ENCODE measurements at regions not wholly inside any gene's neighbourhood (a gene's known extent, or its start where the extent isn't known, plus 50 kb on each side); places are given as distances from the start of the nearest gene placed in this dataset.
A peak's percentile ranks its signal among the peaks of the same experiment; 100 is the strongest.

DNA sequence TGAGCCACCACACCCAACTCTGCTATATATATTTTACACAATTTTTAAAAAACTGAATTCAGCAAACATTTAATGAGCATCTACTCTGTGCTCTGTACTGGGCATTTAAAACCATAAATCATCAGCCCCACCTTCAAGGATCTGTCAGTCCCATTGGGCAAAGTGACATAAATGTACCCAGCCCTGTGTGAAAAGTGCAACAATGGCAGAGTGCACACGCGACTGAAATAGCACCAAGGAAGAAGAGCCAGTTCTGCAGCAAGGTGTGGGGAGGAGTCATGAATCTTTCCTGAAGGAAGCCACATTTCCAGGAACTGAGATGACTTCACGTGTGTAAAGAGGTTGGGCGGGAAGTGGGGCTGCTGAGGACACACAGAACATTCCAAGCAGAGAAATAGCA, 111.5 kb upstream of the ATP6AP2 start:
- H3K4me3 ChIP-seq (ENCODE audit: low read length) = no peak overlapping the region
- H3K27me3 ChIP-seq (replicated peaks; ENCODE audit: control insufficient read depth, insufficient read depth, low read length) = peaks cover 44% of the 10 kb centered on the region
- H3K9ac ChIP-seq (ENCODE audit: low read length) = no peak overlapping the region
- no peaks in the 10 kb centered on the region for H3K36me3 ChIP-seq (ENCODE audit: control insufficient read depth, insufficient read depth, low read length, severe bottlenecking)
- H3K4me1 ChIP-seq (ENCODE audit: control insufficient read depth, insufficient read depth, low read length) = peaks cover 7% of the 10 kb centered on the region
- DNase-seq (ENCODE audit: low read depth) = no peak
- H3K9me3 ChIP-seq (ENCODE audit: control insufficient read depth, low read length) = no peaks in the 10 kb centered on the region

DNA sequence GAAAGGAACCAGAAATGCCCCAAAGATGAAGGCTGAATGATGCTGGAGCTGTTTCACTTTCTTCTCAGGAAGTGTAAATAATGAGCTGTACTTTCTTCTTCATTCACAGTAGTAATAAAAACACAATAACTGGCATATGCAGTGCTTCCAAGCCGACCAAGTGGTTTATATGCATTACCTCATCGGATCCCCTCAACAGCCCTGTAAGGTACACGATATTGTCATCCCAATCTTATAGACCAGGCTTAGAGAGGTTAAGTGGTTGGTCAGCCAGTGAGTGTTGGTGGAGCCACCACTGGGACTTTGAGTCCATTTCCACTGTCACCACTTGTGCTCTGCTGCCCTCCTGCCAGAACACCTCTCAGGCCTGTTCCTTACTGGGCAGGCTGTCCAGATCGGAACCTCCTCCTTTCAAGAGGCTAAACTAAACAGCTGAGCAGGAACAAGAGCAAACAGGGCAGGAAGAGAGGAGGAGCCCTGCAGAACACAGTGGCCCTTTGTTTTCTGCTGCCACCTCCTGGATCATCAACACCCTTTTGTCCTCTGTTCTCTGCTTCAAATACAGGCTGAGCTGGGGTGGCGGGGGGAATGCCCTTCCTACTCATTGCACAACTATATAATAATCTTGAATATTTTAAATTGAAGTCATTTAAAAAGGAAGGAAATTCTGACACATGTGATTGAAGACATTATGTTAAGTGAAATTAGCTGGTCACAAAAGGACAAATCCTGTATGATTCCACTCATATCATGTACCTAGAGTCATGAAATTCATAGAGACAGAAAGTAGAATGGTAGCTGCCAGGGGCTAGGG, 112.5 kb upstream of the ATP6AP2 start:
- Histone ChIP-seq H3K9ac (ENCODE audit: low read length) (no peak overlapping the region), H3K36me3 (ENCODE audit: control insufficient read depth, insufficient read depth, low read length, severe bottlenecking) (no peaks in the 10 kb centered on the region)

GRCh38 chrX:40467454-40467853, 113.3 kb upstream of the ATP6AP2 start:
- DNase-seq (ENCODE audit: low read depth) = no peak
- no peaks in the 10 kb centered on the region for H3K36me3 ChIP-seq (ENCODE audit: control insufficient read depth, insufficient read depth, low read length, severe bottlenecking)
- H3K4me3 ChIP-seq (ENCODE audit: low read length) = no peak overlapping the region
- H3K9ac ChIP-seq (ENCODE audit: low read length) = no peak overlapping the region
- no peaks in the 10 kb centered on the region for H3K9me3 ChIP-seq (ENCODE audit: control insufficient read depth, low read length)
- peaks cover 42% of the 10 kb centered on the region for H3K27me3 ChIP-seq (replicated peaks; ENCODE audit: control insufficient read depth, insufficient read depth, low read length)
- H3K4me1 ChIP-seq (ENCODE audit: control insufficient read depth, insufficient read depth, low read length) = peaks cover 7% of the 10 kb centered on the region

More for the DNA sequence above, 112.5 kb upstream of the ATP6AP2 start:
- Histone ChIP-seq H3K9me3 (ENCODE audit: control insufficient read depth, low read length) (no peaks in the 10 kb centered on the region), H3K27me3 (replicated peaks; ENCODE audit: control insufficient read depth, insufficient read depth, low read length) (peaks cover 44% of the 10 kb centered on the region), H3K4me3 (ENCODE audit: low read length) (no peak overlapping the region), H3K4me1 (ENCODE audit: control insufficient read depth, insufficient read depth, low read length) (peaks cover 7% of the 10 kb centered on the region)
- peak; percentile 27 for DNase-seq (ENCODE audit: low read depth)

DNA sequence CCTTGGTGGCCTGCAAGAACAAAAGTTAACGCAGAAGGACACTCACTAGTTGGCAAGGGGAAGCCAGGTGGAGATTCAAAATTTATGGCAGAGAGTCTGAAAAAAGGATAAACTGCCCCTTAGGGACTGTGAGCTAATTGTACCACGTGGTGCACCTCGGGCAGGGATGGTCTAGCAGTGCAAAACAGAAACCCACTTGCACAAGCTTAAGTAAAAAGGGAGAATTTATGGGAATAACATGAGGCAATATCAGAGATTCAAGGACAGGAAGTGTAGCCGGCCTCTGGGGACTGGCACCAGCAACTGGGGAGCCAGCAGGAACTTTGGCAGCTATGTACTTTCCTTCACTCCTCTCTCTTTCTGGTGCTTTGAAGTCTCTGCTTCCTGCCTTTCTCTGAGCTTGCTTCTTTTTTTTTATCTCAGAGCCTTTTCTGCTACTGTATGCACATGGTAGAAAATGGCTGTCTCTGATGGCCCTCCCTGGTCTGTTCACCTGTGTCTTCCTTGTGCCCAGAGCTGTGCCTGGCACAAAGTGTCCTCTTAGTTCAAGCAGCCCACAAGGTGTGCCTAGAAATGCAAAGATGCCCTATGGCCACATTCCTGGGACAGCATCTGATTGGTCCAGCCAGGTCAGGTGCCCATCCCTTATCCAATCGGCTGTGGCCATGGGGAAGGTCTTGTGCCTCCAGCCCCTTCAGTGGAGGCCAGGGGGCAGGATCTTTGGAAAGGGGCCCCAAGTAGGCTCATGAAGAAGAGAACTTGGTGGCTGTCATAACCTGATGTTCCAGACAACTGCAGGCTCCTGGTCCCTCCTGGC, 114.8 kb upstream of the ATP6AP2 start:
- DNase-seq (ENCODE audit: low read depth) = no peak

DNA sequence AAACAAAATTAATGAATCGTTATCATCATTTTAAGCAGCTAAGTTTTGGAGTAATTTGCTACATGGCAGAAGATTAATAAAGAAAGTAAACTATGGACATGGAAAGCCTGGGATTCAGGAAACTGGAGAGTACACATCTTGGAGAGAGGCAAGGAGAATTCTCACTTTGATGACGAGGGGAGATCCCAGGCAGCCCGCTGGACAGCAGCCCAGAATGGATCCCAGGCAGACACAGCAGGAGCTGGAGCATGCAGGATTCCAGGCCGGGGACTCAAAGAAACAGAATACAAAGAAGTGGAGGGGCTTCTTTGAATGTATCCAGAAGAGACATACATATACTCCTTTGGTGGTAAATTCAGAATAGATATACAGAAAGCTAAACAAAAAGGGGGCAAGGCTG, 118.0 kb upstream of the ATP6AP2 start:
- no peak overlapping the region for H3K9ac ChIP-seq (ENCODE audit: low read length)
- peaks cover 7% of the 10 kb centered on the region for H3K4me1 ChIP-seq (ENCODE audit: control insufficient read depth, insufficient read depth, low read length)
- H3K9me3 ChIP-seq (ENCODE audit: control insufficient read depth, low read length) = peaks cover 9% of the 10 kb centered on the region
- no peaks in the 10 kb centered on the region for H3K36me3 ChIP-seq (ENCODE audit: control insufficient read depth, insufficient read depth, low read length, severe bottlenecking)
- H3K27me3 ChIP-seq (replicated peaks; ENCODE audit: control insufficient read depth, insufficient read depth, low read length) = peaks cover 61% of the 10 kb centered on the region
- no peak overlapping the region for H3K4me3 ChIP-seq (ENCODE audit: low read length)
- DNase-seq (ENCODE audit: low read depth) = no peak

More for the DNA sequence above, 114.8 kb upstream of the ATP6AP2 start:
- Histone ChIP-seq H3K9me3 (ENCODE audit: control insufficient read depth, low read length) (no peaks in the 10 kb centered on the region), H3K27me3 (replicated peaks; ENCODE audit: control insufficient read depth, insufficient read depth, low read length) (peaks cover 51% of the 10 kb centered on the region), H3K4me1 (ENCODE audit: control insufficient read depth, insufficient read depth, low read length) (peaks cover 7% of the 10 kb centered on the region), H3K36me3 (ENCODE audit: control insufficient read depth, insufficient read depth, low read length, severe bottlenecking) (no peaks in the 10 kb centered on the region), H3K4me3 (ENCODE audit: low read length) (no peak overlapping the region), H3K9ac (ENCODE audit: low read length) (no peak overlapping the region)

- H3K9ac ChIP-seq (ENCODE audit: low read length) = no peak overlapping the region
- H3K9me3 ChIP-seq (ENCODE audit: control insufficient read depth, low read length) = peaks cover 22% of the 10 kb centered on the region
- H3K4me3 ChIP-seq (ENCODE audit: low read length) = no peak overlapping the region
- no peaks in the 10 kb centered on the region for H3K36me3 ChIP-seq (ENCODE audit: control insufficient read depth, insufficient read depth, low read length, severe bottlenecking)
- no peak for DNase-seq (ENCODE audit: low read depth)
- peaks cover 67% of the 10 kb centered on the region for H3K27me3 ChIP-seq (replicated peaks; ENCODE audit: control insufficient read depth, insufficient read depth, low read length)
- H3K4me1 ChIP-seq (ENCODE audit: control insufficient read depth, insufficient read depth, low read length) = peaks cover 5% of the 10 kb centered on the region
These were observed 119.8 kb upstream of the ATP6AP2 start for GRCh38 chrX:40460926-40461325.

GRCh38 chrX:40459571-40460158, 121.1 kb upstream of the ATP6AP2 start:
- Histone ChIP-seq H3K27me3 (replicated peaks; ENCODE audit: control insufficient read depth, insufficient read depth, low read length) (peaks cover 67% of the 10 kb centered on the region), H3K4me1 (ENCODE audit: control insufficient read depth, insufficient read depth, low read length) (no peaks in the 10 kb centered on the region), H3K9me3 (ENCODE audit: control insufficient read depth, low read length) (peaks cover 35% of the 10 kb centered on the region), H3K4me3 (ENCODE audit: low read length) (no peak overlapping the region), H3K9ac (ENCODE audit: low read length) (no peak overlapping the region), H3K36me3 (ENCODE audit: control insufficient read depth, insufficient read depth, low read length, severe bottlenecking) (no peaks in the 10 kb centered on the region)
- DNase-seq (ENCODE audit: low read depth) = no peak

DNA sequence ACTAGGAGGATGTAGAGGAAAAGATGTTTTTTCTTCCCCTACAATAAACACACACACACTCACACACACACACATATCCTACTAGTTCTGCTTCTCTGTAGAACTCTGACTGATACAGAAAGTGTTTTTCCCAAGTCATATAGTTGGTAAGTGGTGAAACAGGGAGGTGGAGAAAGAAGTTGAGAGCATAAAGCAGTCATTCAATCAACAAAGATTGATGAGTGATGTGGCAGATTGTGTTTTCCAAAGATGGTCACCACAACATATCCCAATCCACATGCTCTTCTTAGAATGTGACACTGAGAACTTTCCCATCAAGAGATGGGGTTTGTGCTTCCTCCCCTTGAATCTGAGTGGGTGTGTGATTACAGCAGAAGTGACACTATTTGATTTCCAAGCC, 123.4 kb upstream of the ATP6AP2 start:
- Histone ChIP-seq H3K4me1 (ENCODE audit: control insufficient read depth, insufficient read depth, low read length) (no peaks in the 10 kb centered on the region), H3K9ac (ENCODE audit: low read length) (no peak overlapping the region), H3K36me3 (ENCODE audit: control insufficient read depth, insufficient read depth, low read length, severe bottlenecking) (no peaks in the 10 kb centered on the region), H3K9me3 (ENCODE audit: control insufficient read depth, low read length) (peaks cover 35% of the 10 kb centered on the region), H3K4me3 (ENCODE audit: low read length) (no peak overlapping the region), H3K27me3 (replicated peaks; ENCODE audit: control insufficient read depth, insufficient read depth, low read length) (peaks cover 56% of the 10 kb centered on the region)
- DNase-seq (ENCODE audit: low read depth) = no peak

GRCh38 chrX:40452031-40452430, 128.7 kb upstream of the ATP6AP2 start:
- H3K9ac ChIP-seq (ENCODE audit: low read length) = no peak overlapping the region
- H3K4me3 ChIP-seq (ENCODE audit: low read length) = no peak overlapping the region
- no peak for DNase-seq (ENCODE audit: low read depth)
- H3K36me3 ChIP-seq (ENCODE audit: control insufficient read depth, insufficient read depth, low read length, severe bottlenecking) = no peaks in the 10 kb centered on the region
- peaks cover 25% of the 10 kb centered on the region for H3K9me3 ChIP-seq (ENCODE audit: control insufficient read depth, low read length)
- peaks cover 54% of the 10 kb centered on the region for H3K27me3 ChIP-seq (replicated peaks; ENCODE audit: control insufficient read depth, insufficient read depth, low read length)
- no peaks in the 10 kb centered on the region for H3K4me1 ChIP-seq (ENCODE audit: control insufficient read depth, insufficient read depth, low read length)

GRCh38 chrX:40449956-40450706, 130.6 kb upstream of the ATP6AP2 start:
- DNase-seq (ENCODE audit: low read depth) = no peak
- Histone ChIP-seq H3K9me3 (ENCODE audit: control insufficient read depth, low read length) (peaks cover 11% of the 10 kb centered on the region), H3K27me3 (replicated peaks; ENCODE audit: control insufficient read depth, insufficient read depth, low read length) (peaks cover 56% of the 10 kb centered on the region), H3K4me3 (ENCODE audit: low read length) (no peak overlapping the region), H3K36me3 (ENCODE audit: control insufficient read depth, insufficient read depth, low read length, severe bottlenecking) (no peaks in the 10 kb centered on the region), H3K9ac (ENCODE audit: low read length) (no peak overlapping the region), H3K4me1 (ENCODE audit: control insufficient read depth, insufficient read depth, low read length) (no peaks in the 10 kb centered on the region)

GRCh38 chrX:40449396-40449795, 131.4 kb upstream of the ATP6AP2 start:
- Histone ChIP-seq H3K9me3 (ENCODE audit: control insufficient read depth, low read length) (peaks cover 6% of the 10 kb centered on the region), H3K27me3 (replicated peaks; ENCODE audit: control insufficient read depth, insufficient read depth, low read length) (peaks cover 55% of the 10 kb centered on the region), H3K4me1 (ENCODE audit: control insufficient read depth, insufficient read depth, low read length) (no peaks in the 10 kb centered on the region), H3K36me3 (ENCODE audit: control insufficient read depth, insufficient read depth, low read length, severe bottlenecking) (no peaks in the 10 kb centered on the region), H3K4me3 (ENCODE audit: low read length) (no peak overlapping the region), H3K9ac (ENCODE audit: low read length) (no peak overlapping the region)
- no peak for DNase-seq (ENCODE audit: low read depth)

Data from adipocyte (in vitro differentiated cells).